Stomach (tissue), 8 donors: ENCODE measurements at regions not wholly inside any gene's neighbourhood (a gene's known extent, or its start where the extent isn't known, plus 50 kb on each side); places are given as distances from the start of the nearest gene placed in this dataset.

ENCODE experiments used
- DNase-seq, 2 donors: peaks; one replicate each; pipeline versions ENCODE4 v3.0.0 to v3.0.0-alpha.2; 2013 to 2019
- H3K27ac ChIP-seq, 5 donors: fragments of 200-600 bp in 4 of 5; sonication (generic) in 4 of 5; one replicate each; pipeline ENCODE4 v1.5.1; 2013 to 2019; ENCODE audit warnings: mild to moderate bottlenecking in 1 of 5, moderate library complexity in 1 of 5
- H3K27me3 ChIP-seq, 3 donors: fragments of 200-600 bp; sonication (generic); one replicate each; pipeline ENCODE4 v1.5.1; 2017 to 2019; ENCODE audit warnings: mixed run types in 1 of 3
- H3K36me3 ChIP-seq, 4 donors: fragments of 200-600 bp; sonication (generic); 1 replicate in 3 of 4; 2 replicates in 1 of 4; pipeline ENCODE4 v1.5.1; 2016 to 2019
- H3K4me1 ChIP-seq, 4 donors: fragments of 200-600 bp; sonication (generic); one replicate each; pipeline ENCODE4 v1.5.1; 2016 to 2019
- H3K4me3 ChIP-seq, 4 donors: fragments of 200-600 bp; sonication (generic) in 3 of 4; one replicate each; pipeline ENCODE4 v1.5.1; 2016 to 2019; ENCODE audit warnings: mild to moderate bottlenecking in 1 of 4
- H3K9me3 ChIP-seq, 4 donors: fragments of 200-600 bp; sonication (generic); one replicate each; pipeline ENCODE4 v1.5.1; 2016 to 2019
- CTCF ChIP-seq, 7 experiments: fragments of 450-650 bp in 4 of 7; fragments of 200-600 bp in 3 of 7; sonication (generic) in 3 of 7; IDR thresholded peaks; one replicate each; pipeline ENCODE4 v1.5.1; 2016 to 2019; ENCODE audit warnings: antibody characterized with exemption in 7 of 7, control low read depth in 2 of 7, mild to moderate bottlenecking in 1 of 7
- EP300 ChIP-seq: sonication (generic); formaldehyde crosslinking; IDR thresholded peaks from one replicate; pipeline ENCODE4 v1.6.1; 2017; ENCODE audit warnings: antibody characterized with exemption
- POLR2A ChIP-seq, 4 donors: fragments of 450-650 bp; IDR thresholded peaks; one replicate each; pipeline ENCODE4 v1.6.1; 2016; ENCODE audit warnings: antibody characterized with exemption in 4 of 4, control low read depth in 2 of 4, mild to moderate bottlenecking in 1 of 4, moderate library complexity in 1 of 4
- POLR2AphosphoS5 ChIP-seq, 3 donors: sonication (generic); formaldehyde crosslinking; IDR thresholded peaks; one replicate each; pipeline ENCODE4 v1.6.1; 2016; ENCODE audit warnings: antibody characterized with exemption in 3 of 3
- WGBS, 5 donors: extraction: QIAGEN DNeasy Blood & Tissue Kit in 3 of 5; methylation state at CpG; one replicate each; pipeline versions ENCODE4 v1.1.5 to v1.1.7; 2013 to 2018; 5-methylcytosine and 5-hydroxymethylcytosine counted together
- intact Hi-C: fragments of 100-400 bp; cut with DNase I; formaldehyde crosslinking; loops from one replicate; pipeline ENCODE4 v1.15.1; 2023; ENCODE audit warnings: low total_unique reads
- donor health status: healthy with polysubstance abuse.
- donor health status: Bipolar disorder and iron deficiency.
- donor health status: healthy.

- Histone ChIP-seq H3K4me3 (no peak overlapping the region), H3K9me3 (no peaks in the 10 kb centered on the region), H3K36me3 (no peaks in the 10 kb centered on the region), H3K27ac (no peak overlapping the region), H3K4me1 (no peaks in the 10 kb centered on the region), H3K27me3 (peaks cover 0 to 7% (median 0%) of the 10 kb centered on the region in 3 donors)
- TF ChIP-seq CTCF (IDR thresholded peaks at IDR 0.05) (no peak), POLR2AphosphoS5 (IDR thresholded peaks at IDR 0.05) (no peak)
- intact Hi-C loops: no loop called here
- WGBS, 5 donors: 37 to 49% (median 43%) methylated on average over 7 of the region's 7 CpGs
- DNase-seq: no peak
These were observed 169.1 kb downstream of the NXPE2 start for GRCh38 chr11:114847306-114847975.

DNA sequence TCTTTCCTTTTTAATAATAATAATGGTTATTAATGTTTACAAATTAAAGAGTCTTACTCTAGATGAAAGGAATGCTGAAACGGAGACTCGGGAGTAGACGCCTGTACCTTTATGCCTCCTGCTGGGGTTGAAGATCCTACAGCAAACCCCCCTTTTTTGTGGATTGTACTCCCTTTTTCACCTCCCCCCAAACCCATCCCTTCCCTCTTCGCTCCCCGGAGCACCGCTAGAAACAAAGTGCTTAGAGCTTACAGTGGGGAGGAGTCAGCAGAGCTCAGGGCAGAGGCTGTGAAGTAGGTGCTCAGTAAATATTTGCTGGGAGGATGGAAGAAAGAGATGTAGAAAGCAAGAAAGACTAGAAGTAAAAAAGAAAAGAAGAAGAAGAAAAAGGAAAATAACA is 169.7 kb downstream of the NXPE2 start:
- H3K36me3 ChIP-seq: no peaks in the 10 kb centered on the region
- intact Hi-C loops: no loop called here
- no peak overlapping the region for H3K27ac ChIP-seq
- no peak for TF ChIP-seq CTCF (IDR thresholded peaks at IDR 0.05)
- no peak for TF ChIP-seq POLR2A (IDR thresholded peaks at IDR 0.05)
- no peak for TF ChIP-seq EP300
- TF ChIP-seq POLR2AphosphoS5 (IDR thresholded peaks at IDR 0.05): no peak
- no peaks in the 10 kb centered on the region for H3K4me1 ChIP-seq
- H3K9me3 ChIP-seq: no peaks in the 10 kb centered on the region
- no peak overlapping the region for H3K4me3 ChIP-seq
- peaks cover 0 to 7% (median 0%) of the 10 kb centered on the region in 3 donors for H3K27me3 ChIP-seq
- no peak for DNase-seq
- WGBS, 5 donors: 29 to 42% (median 34%) methylated on average over 6 of the region's 6 CpGs

GRCh38 chr11:114857281-114857680 is 179.0 kb downstream of the NXPE2 start:
- Histone ChIP-seq H3K27me3 (no peaks in the 10 kb centered on the region), H3K4me3 (no peak overlapping the region), H3K36me3 (no peaks in the 10 kb centered on the region), H3K27ac (no peak overlapping the region), H3K4me1 (no peaks in the 10 kb centered on the region), H3K9me3 (peaks cover 0 to 8% (median 2%) of the 10 kb centered on the region in 4 donors)
- DNase-seq: no peak
- intact Hi-C loops: no loop called here
- TF ChIP-seq POLR2A (IDR thresholded peaks at IDR 0.05): no peak
- TF ChIP-seq EP300: no peak
- no peak for TF ChIP-seq CTCF (IDR thresholded peaks at IDR 0.05)
- no peak for TF ChIP-seq POLR2AphosphoS5 (IDR thresholded peaks at IDR 0.05)
- 31 to 39% (median 37%) methylated on average over 4 of the region's 4 CpGs for WGBS, 5 donors

DNA sequence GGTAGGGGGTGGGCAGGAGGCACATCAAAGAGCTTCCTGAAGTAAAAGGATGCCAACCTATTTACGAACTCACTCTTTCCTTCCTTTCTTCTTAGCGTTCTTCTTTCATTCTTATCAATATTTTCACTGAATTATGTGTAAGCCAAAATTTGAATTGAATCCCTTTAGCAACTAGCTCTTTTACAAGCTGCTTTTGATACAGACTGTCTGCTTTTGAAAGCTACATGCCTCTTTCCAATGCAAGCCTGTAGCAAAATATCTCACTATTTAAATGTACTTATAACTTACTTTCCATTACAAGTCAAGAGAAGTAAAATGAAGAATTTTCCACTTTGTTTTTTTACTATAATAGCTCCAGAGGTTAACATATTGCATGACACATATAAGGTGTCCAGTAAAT is 186.6 kb downstream of the NXPE2 start:
- 67 to 79% (median 73%) methylated on average over 2 of the region's 2 CpGs for WGBS, 5 donors
- Histone ChIP-seq H3K27me3 (no peaks in the 10 kb centered on the region), H3K27ac (no peak overlapping the region), H3K36me3 (no peaks in the 10 kb centered on the region), H3K4me1 (no peaks in the 10 kb centered on the region), H3K9me3 (peaks cover 0 to 5% (median 0%) of the 10 kb centered on the region in 4 donors), H3K4me3 (no peak overlapping the region)
- DNase-seq: no peak
- TF ChIP-seq POLR2AphosphoS5 (IDR thresholded peaks at IDR 0.05) (no peak), CTCF (IDR thresholded peaks at IDR 0.05) (no peak), EP300 (no peak), POLR2A (IDR thresholded peaks at IDR 0.05) (no peak)
- intact Hi-C loops: no loop called here
